MM.1S (cell line): ENCODE measurements at regions not wholly inside any gene's neighbourhood (a gene's known extent, or its start where the extent isn't known, plus 50 kb on each side); places are given as distances from the start of the nearest gene placed in this dataset.

ENCODE experiments used
- EZH2 ChIP-seq: fragments of 300-600 bp; sonication (generic); optimal IDR thresholded peaks from 2 replicates; pipeline ENCODE3; 2017; ENCODE audit warnings: low read depth, mild to moderate bottlenecking, antibody characterized with exemption, low read length, mixed read lengths
- EZH2phosphoT487 ChIP-seq: fragments of 300-600 bp; sonication (generic); IDR thresholded peaks from 2 replicates; pipeline ENCODE4 v1.6.1; 2018; ENCODE audit warnings: antibody characterized with exemption, low read length
- TF ChIP-seq, protein P1 (sequence below): fragments of 300-600 bp; sonication (generic); IDR thresholded peaks from 2 replicates; pipeline ENCODE4 v1.5.1; 2016; ENCODE audit warnings: antibody characterized with exemption, low read length, mixed read lengths

DNA sequence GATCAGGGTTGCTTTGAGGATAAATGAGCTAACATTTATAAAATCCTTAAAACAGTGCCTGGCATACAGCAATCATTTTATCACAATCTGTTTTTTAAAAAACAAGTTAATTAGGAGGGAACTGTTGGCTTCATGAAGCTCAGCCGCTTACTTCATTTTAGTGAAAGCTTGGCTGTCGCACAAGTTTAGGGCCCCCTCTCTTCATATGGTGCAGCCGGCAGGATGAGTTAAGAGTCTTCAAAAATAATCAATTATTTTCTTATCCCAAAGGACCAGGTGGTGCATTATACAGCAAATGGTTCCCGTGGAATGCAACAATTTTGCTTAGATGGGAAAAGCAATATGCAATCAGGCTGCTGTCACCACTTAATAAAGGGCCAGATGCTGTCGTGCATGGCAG is 57.4 kb upstream of the PROKR2 start:
- TF ChIP-seq, protein P1, sequence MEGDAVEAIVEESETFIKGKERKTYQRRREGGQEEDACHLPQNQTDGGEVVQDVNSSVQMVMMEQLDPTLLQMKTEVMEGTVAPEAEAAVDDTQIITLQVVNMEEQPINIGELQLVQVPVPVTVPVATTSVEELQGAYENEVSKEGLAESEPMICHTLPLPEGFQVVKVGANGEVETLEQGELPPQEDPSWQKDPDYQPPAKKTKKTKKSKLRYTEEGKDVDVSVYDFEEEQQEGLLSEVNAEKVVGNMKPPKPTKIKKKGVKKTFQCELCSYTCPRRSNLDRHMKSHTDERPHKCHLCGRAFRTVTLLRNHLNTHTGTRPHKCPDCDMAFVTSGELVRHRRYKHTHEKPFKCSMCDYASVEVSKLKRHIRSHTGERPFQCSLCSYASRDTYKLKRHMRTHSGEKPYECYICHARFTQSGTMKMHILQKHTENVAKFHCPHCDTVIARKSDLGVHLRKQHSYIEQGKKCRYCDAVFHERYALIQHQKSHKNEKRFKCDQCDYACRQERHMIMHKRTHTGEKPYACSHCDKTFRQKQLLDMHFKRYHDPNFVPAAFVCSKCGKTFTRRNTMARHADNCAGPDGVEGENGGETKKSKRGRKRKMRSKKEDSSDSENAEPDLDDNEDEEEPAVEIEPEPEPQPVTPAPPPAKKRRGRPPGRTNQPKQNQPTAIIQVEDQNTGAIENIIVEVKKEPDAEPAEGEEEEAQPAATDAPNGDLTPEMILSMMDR = no peak
- TF ChIP-seq EZH2 (no peak), EZH2phosphoT487 (no peak)
